GM12892 (cell line): ENCODE measurements at regions not wholly inside any gene's neighbourhood (a gene's known extent, or its start where the extent isn't known, plus 50 kb on each side); places are given as distances from the start of the nearest gene placed in this dataset.

Experiments used
- POLR2A ChIP-seq: IDR thresholded peaks from 2 replicates; pipeline ENCODE4 v1.6.1; 2011; ENCODE audit warnings: low read depth, low read length, control low read depth
- POLR2AphosphoS5 ChIP-seq: IDR thresholded peaks from 2 replicates; pipeline ENCODE4 v1.6.1; 2011; ENCODE audit warnings: low read depth, low read length, control low read depth

DNA sequence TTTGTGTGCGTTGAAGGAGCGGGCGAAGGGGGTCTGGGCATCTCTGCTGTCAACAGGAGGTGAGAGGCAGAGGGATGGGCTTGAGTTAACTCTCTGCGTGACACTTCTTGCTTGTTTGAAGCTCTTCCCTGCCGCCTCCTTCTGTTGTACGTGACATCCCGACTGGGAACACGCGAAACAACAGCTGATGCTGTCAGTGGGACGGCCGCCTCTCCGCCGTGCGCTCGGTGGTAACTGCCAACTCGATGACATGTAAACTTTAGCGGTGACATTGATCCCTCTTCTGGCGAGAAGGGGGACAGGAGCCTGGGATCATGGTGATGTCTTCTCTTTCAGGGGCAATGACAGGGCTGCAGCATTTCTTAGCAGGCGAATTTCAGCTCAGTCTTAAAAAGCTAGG lies 394.5 kb downstream of the TYW1 start:
- no peak for TF ChIP-seq POLR2A
- no peak for TF ChIP-seq POLR2AphosphoS5
